GM19023 (cell line): ENCODE measurements at regions not wholly inside any gene's neighbourhood (a gene's known extent, or its start where the extent isn't known, plus 50 kb on each side); places are given as distances from the start of the nearest gene placed in this dataset.

Source experiments
- ATAC-seq: cut with Tn5 transposase; IDR thresholded peaks from one replicate; pipeline ENCODE4 v1.9.1; 2021; ENCODE audit warnings: mild to moderate bottlenecking, moderate library complexity; ENCODE audit not compliant: unreplicated experiment

GRCh38 chr10:33820531-33820930 lies 486.1 kb upstream of the NRP1 start:
- no peak for ATAC-seq

- no peak for ATAC-seq
Observed at GRCh38 chr10:33819206-33819605, 484.7 kb upstream of the NRP1 start.

- ATAC-seq, result no peak
Observed at GRCh38 chr10:33818343-33818742, 483.9 kb upstream of the NRP1 start.

GRCh38 chr10:33817605-33818004 lies 483.1 kb upstream of the NRP1 start:
- no peak for ATAC-seq

GRCh38 chr10:33815776-33816175 lies 481.3 kb upstream of the NRP1 start:
- ATAC-seq, result no peak

- ATAC-seq, result no peak
Observed at GRCh38 chr10:33813871-33814270, 479.4 kb upstream of the NRP1 start.

GRCh38 chr10:33813415-33813814 lies 478.9 kb upstream of the NRP1 start:
- ATAC-seq, result no peak

GRCh38 chr10:33812586-33812985 lies 478.1 kb upstream of the NRP1 start:
- no peak for ATAC-seq

GRCh38 chr10:33810986-33811385 lies 476.5 kb upstream of the NRP1 start:
- no peak for ATAC-seq

- ATAC-seq, result no peak
Observed at GRCh38 chr10:33809732-33810131, 475.3 kb upstream of the NRP1 start.

GRCh38 chr10:33808475-33808874 lies 474.0 kb upstream of the NRP1 start:
- ATAC-seq, result no peak

- ATAC-seq, result no peak
Observed at GRCh38 chr10:33807531-33808359, 473.3 kb upstream of the NRP1 start.

GRCh38 chr10:33805831-33806230 lies 471.4 kb upstream of the NRP1 start:
- ATAC-seq, result no peak

GRCh38 chr10:33804584-33804983 lies 470.1 kb upstream of the NRP1 start:
- no peak for ATAC-seq

GRCh38 chr10:33803248-33803647 lies 468.8 kb upstream of the NRP1 start:
- ATAC-seq, result no peak

GRCh38 chr10:33802566-33802965 lies 468.1 kb upstream of the NRP1 start:
- ATAC-seq, result no peak

- no peak for ATAC-seq
Observed at GRCh38 chr10:33801705-33802104, 467.2 kb upstream of the NRP1 start.

- no peak for ATAC-seq
Observed at GRCh38 chr10:33800986-33801385, 466.5 kb upstream of the NRP1 start.

GRCh38 chr10:33800545-33800944 lies 466.1 kb upstream of the NRP1 start:
- ATAC-seq, result no peak

- ATAC-seq, result no peak
Observed at GRCh38 chr10:33799944-33800323, 465.5 kb upstream of the NRP1 start.

- no peak for ATAC-seq
Observed at GRCh38 chr10:33799281-33799943, 464.9 kb upstream of the NRP1 start.

- ATAC-seq, result no peak
Observed at GRCh38 chr10:33798754-33799153, 464.3 kb upstream of the NRP1 start.
